ENCODE measurements at regions not wholly inside any gene's neighbourhood (a gene's known extent, or its start where the extent isn't known, plus 50 kb on each side); places are given as distances from the start of the nearest gene placed in this dataset.

DNA sequence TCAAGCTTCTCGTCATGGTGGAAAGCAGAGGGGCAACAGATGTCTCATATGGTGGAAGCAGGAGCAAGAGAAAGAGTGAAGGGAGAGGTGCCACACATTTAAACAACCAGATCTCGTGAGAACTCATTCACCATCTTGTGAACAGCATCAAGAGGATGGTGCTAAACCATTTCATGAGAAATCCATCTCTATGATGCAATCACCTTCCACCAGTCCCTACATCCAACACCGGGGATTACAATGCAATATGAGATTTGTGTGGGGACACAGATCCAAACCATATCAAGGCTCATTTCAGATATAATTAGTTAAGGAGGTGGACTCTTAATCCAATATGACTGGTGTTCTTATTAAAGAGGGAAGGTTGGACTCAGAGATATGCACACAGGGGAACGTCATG lies 272.8 kb downstream of the KCNS3 start:
- TF ChIP-seq EZH2 (IDR thresholded peaks at IDR 0.05; ENCODE audit: insufficient read depth, poor library complexity, severe bottlenecking) (no peak), EZH2phosphoT487 (IDR thresholded peaks at IDR 0.05; ENCODE audit: insufficient read depth, low read depth) (no peak)

All from GM23248 (cell line).